IMR-90 (cell line): ENCODE measurements at regions not wholly inside any gene's neighbourhood (a gene's known extent, or its start where the extent isn't known, plus 50 kb on each side); places are given as distances from the start of the nearest gene placed in this dataset.

Experiments
- ATAC-seq: fragments of 200-7000 bp; cut with Tn5 transposase; 2 replicates; pipeline ENCODE4 v1.9.1; 2020; ENCODE audit warnings: low read depth, mild to moderate bottlenecking, moderate library complexity
- BruUV-seq: library from RNA; stranded (reverse); fragments of 400-500 nt; replicated peaks from 2 replicates; lab custom pipeline; 2021; lab: Mats Ljungman, UMichigan
- CTCF ChIA-PET: fragments of 300-600 bp; formaldehyde crosslinking; extraction: SDS; loops from one replicate; lab custom pipeline; 2021; ENCODE audit warnings: antibody characterized with exemption; lab: Yijun Ruan, JAX
- POLR2A ChIA-PET: fragments of 300-600 bp; sonication (Branson Sonifier 250); formaldehyde crosslinking; loops from one replicate; lab custom pipeline; 2022; ENCODE audit warnings: antibody characterized with exemption; ENCODE audit not compliant: unreplicated experiment; lab: Charles Lee
- DNase-seq: peaks from one replicate; pipeline ENCODE4 v3.0.0; 2013
- H2AFZ ChIP-seq: replicated peaks from 2 replicates; pipeline ENCODE3; 2013; ENCODE audit warnings: low read length, mild to moderate bottlenecking; ENCODE audit not compliant: poor library complexity
- H2AK5ac ChIP-seq: 2 replicates; pipeline ENCODE4 v1.6.1; 2013; ENCODE audit warnings: low read depth, low read length, inconsistent platforms
- H2AK9ac ChIP-seq: replicated peaks from 2 replicates; pipeline ENCODE3; 2013; ENCODE audit warnings: mild to moderate bottlenecking, low read depth, low read length, moderate library complexity; ENCODE audit not compliant: poor library complexity
- H2BK120ac ChIP-seq: 2 replicates; pipeline ENCODE4 v1.6.1; 2013; ENCODE audit warnings: low read depth, low read length, inconsistent platforms
- H2BK15ac ChIP-seq: 3 replicates; pipeline ENCODE4 v1.6.1; 2013; ENCODE audit warnings: low read depth, low read length, inconsistent platforms
- H2BK20ac ChIP-seq: 2 replicates; pipeline ENCODE4 v1.6.1; 2013; ENCODE audit warnings: low read depth, mild to moderate bottlenecking, inconsistent platforms, low read length, moderate library complexity
- H2BK5ac ChIP-seq: 2 replicates; pipeline ENCODE4 v1.6.1; 2013; ENCODE audit warnings: mild to moderate bottlenecking, low read depth, low read length, inconsistent platforms; ENCODE audit not compliant: poor library complexity, severe bottlenecking
- H3K14ac ChIP-seq: replicated peaks from 2 replicates; pipeline ENCODE4 v1.6.1; 2013; ENCODE audit warnings: low read depth, low read length, inconsistent platforms
- H3K18ac ChIP-seq: 2 replicates; pipeline ENCODE4 v1.6.1; 2013; ENCODE audit warnings: low read depth, low read length, control low read depth
- H3K23ac ChIP-seq: 2 replicates; pipeline ENCODE4 v1.6.1; 2013; ENCODE audit warnings: low read depth, low read length, inconsistent platforms
- H3K27ac ChIP-seq: 2 replicates; pipeline ENCODE4 v1.5.1; 2013; ENCODE audit warnings: mild to moderate bottlenecking, control low read depth, low read length; ENCODE audit not compliant: insufficient read depth
- H3K27me3 ChIP-seq: 2 replicates; pipeline ENCODE4 v1.6.1; 2013; ENCODE audit warnings: low read length; ENCODE audit not compliant: control insufficient read depth, insufficient read depth
- H3K36me3 ChIP-seq: 2 replicates; pipeline ENCODE4 v1.6.1; 2013; ENCODE audit warnings: low read length, mixed read lengths; ENCODE audit not compliant: control insufficient read depth, insufficient read depth
- H3K4ac ChIP-seq: 2 replicates; pipeline ENCODE4 v1.6.1; 2013; ENCODE audit warnings: low read depth, low read length, inconsistent platforms
- H3K4me1 ChIP-seq: 2 replicates; pipeline ENCODE4 v1.6.1; 2013; ENCODE audit warnings: low read length, mixed read lengths; ENCODE audit not compliant: control insufficient read depth, insufficient read depth
- H3K4me2 ChIP-seq: 2 replicates; pipeline ENCODE4 v1.6.1; 2013; ENCODE audit warnings: low read depth, mild to moderate bottlenecking, control low read depth, low read length, moderate library complexity
- H3K4me3 ChIP-seq: 2 replicates; pipeline ENCODE4 v1.5.1; 2013; ENCODE audit warnings: low read depth, mild to moderate bottlenecking, control low read depth, low read length, moderate library complexity; ENCODE audit not compliant: insufficient read depth
- H3K56ac ChIP-seq: 2 replicates; pipeline ENCODE4 v1.6.1; 2013; ENCODE audit warnings: low read length, inconsistent platforms; ENCODE audit not compliant: insufficient read depth; ENCODE audit errors: extremely low read depth
- H3K79me1 ChIP-seq, 2 experiments: 2 replicates each; pipeline ENCODE4 v1.6.1; 2013; ENCODE audit warnings: low read length in 2 of 2, inconsistent platforms in 1 of 2, low read depth in 1 of 2
- H3K9ac ChIP-seq: 2 replicates; pipeline ENCODE4 v1.6.1; 2013; ENCODE audit warnings: low read depth, low read length, control low read depth
- H3K9me1 ChIP-seq: 2 replicates; pipeline ENCODE4 v1.6.1; 2013; ENCODE audit warnings: low read length, inconsistent platforms; ENCODE audit not compliant: insufficient read depth
- H3K9me3 ChIP-seq: 2 replicates; pipeline ENCODE4 v1.6.1; 2013; ENCODE audit warnings: low read length; ENCODE audit not compliant: control insufficient read depth, insufficient read depth
- H4K20me1 ChIP-seq: 2 replicates; pipeline ENCODE4 v1.6.1; 2013; ENCODE audit warnings: low read length, inconsistent platforms; ENCODE audit not compliant: insufficient read depth
- H4K5ac ChIP-seq: 2 replicates; pipeline ENCODE4 v1.6.1; 2013; ENCODE audit warnings: mild to moderate bottlenecking, low read depth, low read length, control low read depth
- H4K8ac ChIP-seq, 2 experiments: 2 replicates each; pipeline ENCODE4 v1.6.1; 2013; ENCODE audit warnings: low read depth in 2 of 2, low read length in 2 of 2, control low read depth in 1 of 2, inconsistent platforms in 1 of 2
- H4K91ac ChIP-seq: 2 replicates; pipeline ENCODE4 v1.6.1; 2013; ENCODE audit warnings: low read depth, low read length, inconsistent platforms; ENCODE audit not compliant: insufficient read depth
- BHLHE40 ChIP-seq: fragments of 150-350 bp; IDR thresholded peaks from 2 replicates; pipeline ENCODE4 v1.6.1; 2016; ENCODE audit warnings: mild to moderate bottlenecking, low read depth, low read length
- ELK1 ChIP-seq: fragments of 150-350 bp; IDR thresholded peaks from 2 replicates; pipeline ENCODE4 v1.6.1; 2016; ENCODE audit warnings: low read depth, mild to moderate bottlenecking, low read length, moderate library complexity, borderline replicate concordance
- MAFK ChIP-seq: IDR thresholded peaks from 2 replicates; pipeline ENCODE4 v1.6.1; 2012; ENCODE audit warnings: low read depth, low read length, improper control_type of control experiment
- RAD21 ChIP-seq: IDR thresholded peaks from 2 replicates; pipeline ENCODE4 v1.6.1; 2012; ENCODE audit warnings: low read length, improper control_type of control experiment
- WGBS, 2 experiments: methylation state at CpG; one replicate each; pipeline versions ENCODE4 v1.1.5 to v1.1.7; 2013; ENCODE audit warnings: missing lambda C conversion rate in 2 of 2; ENCODE audit not compliant: insufficient read length in 1 of 2; ENCODE audit errors: extremely low coverage in 2 of 2; 5-methylcytosine and 5-hydroxymethylcytosine counted together
- dilution Hi-C: fragments of 300-500 bp; cut with HindIII; formaldehyde crosslinking; loops from one replicate; pipeline ENCODE4 v1.14.3; 2018; ENCODE audit warnings: low sequenced_read_pairs; ENCODE audit not compliant: unreplicated experiment
- in situ Hi-C: fragments of 300-500 bp; cut with MboI; formaldehyde crosslinking; loops from 3 replicates; pipeline ENCODE4 v1.14.3; 2019; ENCODE audit warnings: low sequenced_read_pairs, inconsistent platforms, mixed read lengths
- intact Hi-C: fragments of 100-400 bp; cut with micrococcal nuclease; formaldehyde crosslinking; loops from 2 replicates; pipeline ENCODE4 v1.10.0; 2022
- TF ChIP-seq, protein P1 (sequence below): fragments of 150-350 bp; IDR thresholded peaks from 2 replicates; pipeline ENCODE4 v1.6.1; 2017; ENCODE audit warnings: mild to moderate bottlenecking, antibody characterized with exemption, low read length, low read depth
- TF ChIP-seq, protein P2 (sequence below): conservative IDR thresholded peaks from 2 replicates; pipeline ENCODE4 v1.5.1; 2012; ENCODE audit warnings: mild to moderate bottlenecking, low read depth, low read length, improper control_type of control experiment

- Histone ChIP-seq H3K18ac (no peak overlapping the region), H3K23ac (no peak overlapping the region), H4K8ac (no peak overlapping the region), H4K20me1 (no peaks in the 10 kb centered on the region), H4K5ac (no peak overlapping the region), H2BK15ac (no peak overlapping the region), H3K36me3 (no peaks in the 10 kb centered on the region), H4K91ac (no peak overlapping the region), H2BK20ac (no peak overlapping the region), H3K27me3 (no peaks in the 10 kb centered on the region), H3K27ac (no peak overlapping the region), H3K56ac (no peak overlapping the region), H2AK5ac (no peak overlapping the region), H3K9me1 (no peaks in the 10 kb centered on the region), H3K9me3 (peaks cover 18% of the 10 kb centered on the region), H3K9ac (no peak overlapping the region), H3K4me3 (no peak overlapping the region), H3K4ac (no peak overlapping the region), H3K4me2 (no peak overlapping the region), H3K14ac (no peak overlapping the region), H2AFZ (no peak overlapping the region), H3K79me1 (no peaks in the 10 kb centered on the region), H2BK120ac (no peak overlapping the region), H2BK5ac (no peak overlapping the region), H3K4me1 (no peaks in the 10 kb centered on the region), H2AK9ac (no peak overlapping the region)
- dilution Hi-C loops: no loop called here
- DNase-seq: no peak
- intact Hi-C loops: no loop called here
- in situ Hi-C loops: no loop called here
- CTCF ChIA-PET: no interaction called here
- WGBS, 2 experiments: no CpG with 5 or more reads among the region's 1 CpG
- POLR2A ChIA-PET: no interaction called here
- no peak for ATAC-seq
- BruUV-seq: no TSS peak
- TF ChIP-seq RAD21 (no peak), MAFK (no peak), BHLHE40 (no peak), ELK1 (no peak)
- TF ChIP-seq, protein P1, sequence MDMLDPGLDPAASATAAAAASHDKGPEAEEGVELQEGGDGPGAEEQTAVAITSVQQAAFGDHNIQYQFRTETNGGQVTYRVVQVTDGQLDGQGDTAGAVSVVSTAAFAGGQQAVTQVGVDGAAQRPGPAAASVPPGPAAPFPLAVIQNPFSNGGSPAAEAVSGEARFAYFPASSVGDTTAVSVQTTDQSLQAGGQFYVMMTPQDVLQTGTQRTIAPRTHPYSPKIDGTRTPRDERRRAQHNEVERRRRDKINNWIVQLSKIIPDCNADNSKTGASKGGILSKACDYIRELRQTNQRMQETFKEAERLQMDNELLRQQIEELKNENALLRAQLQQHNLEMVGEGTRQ: no peak
- TF ChIP-seq, protein P2, sequence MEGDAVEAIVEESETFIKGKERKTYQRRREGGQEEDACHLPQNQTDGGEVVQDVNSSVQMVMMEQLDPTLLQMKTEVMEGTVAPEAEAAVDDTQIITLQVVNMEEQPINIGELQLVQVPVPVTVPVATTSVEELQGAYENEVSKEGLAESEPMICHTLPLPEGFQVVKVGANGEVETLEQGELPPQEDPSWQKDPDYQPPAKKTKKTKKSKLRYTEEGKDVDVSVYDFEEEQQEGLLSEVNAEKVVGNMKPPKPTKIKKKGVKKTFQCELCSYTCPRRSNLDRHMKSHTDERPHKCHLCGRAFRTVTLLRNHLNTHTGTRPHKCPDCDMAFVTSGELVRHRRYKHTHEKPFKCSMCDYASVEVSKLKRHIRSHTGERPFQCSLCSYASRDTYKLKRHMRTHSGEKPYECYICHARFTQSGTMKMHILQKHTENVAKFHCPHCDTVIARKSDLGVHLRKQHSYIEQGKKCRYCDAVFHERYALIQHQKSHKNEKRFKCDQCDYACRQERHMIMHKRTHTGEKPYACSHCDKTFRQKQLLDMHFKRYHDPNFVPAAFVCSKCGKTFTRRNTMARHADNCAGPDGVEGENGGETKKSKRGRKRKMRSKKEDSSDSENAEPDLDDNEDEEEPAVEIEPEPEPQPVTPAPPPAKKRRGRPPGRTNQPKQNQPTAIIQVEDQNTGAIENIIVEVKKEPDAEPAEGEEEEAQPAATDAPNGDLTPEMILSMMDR: no peak
Observed at GRCh38 chr7:37594602-37595001, 89.0 kb upstream of the GPR141 start.
